CD14-positive monocyte (primary cell): ENCODE measurements at regions not wholly inside any gene's neighbourhood (a gene's known extent, or its start where the extent isn't known, plus 50 kb on each side); places are given as distances from the start of the nearest gene placed in this dataset.

Source experiments
- DNase-seq, 3 donors: peaks; one replicate each; pipeline ENCODE4 v3.0.0-alpha.2; 2011 to 2022
- H2AFZ ChIP-seq: 2 replicates; pipeline ENCODE4 v1.6.0; 2012; ENCODE audit warnings: mild to moderate bottlenecking, low read depth, low read length, inconsistent platforms; ENCODE audit not compliant: insufficient read depth, poor library complexity, severe bottlenecking
- H3K27ac ChIP-seq, 2 donors: 1 replicate in 1 of 2; 2 replicates in 1 of 2; pipeline ENCODE4 v1.5.1; 2012 to 2013; ENCODE audit warnings: low read length in 2 of 2, control low read depth in 1 of 2, inconsistent platforms in 1 of 2, low read depth in 1 of 2, mild to moderate bottlenecking in 1 of 2
- H3K27me3 ChIP-seq, 2 donors: one replicate each; pipeline versions ENCODE4 v1.6.0 to v1.6.1; 2011 to 2013; ENCODE audit warnings: low read length in 2 of 2; ENCODE audit not compliant: control insufficient read depth in 2 of 2, insufficient read depth in 2 of 2
- H3K36me3 ChIP-seq, 2 donors: replicated peaks in 1 of 2; 1 replicate in 1 of 2; 2 replicates in 1 of 2; pipeline versions ENCODE4 v1.5.1 to v1.6.1; 2012 to 2013; ENCODE audit warnings: low read length in 2 of 2, control low read depth in 1 of 2, inconsistent platforms in 1 of 2, mild to moderate bottlenecking in 1 of 2; ENCODE audit not compliant: insufficient read depth in 2 of 2, control insufficient read depth in 1 of 2
- H3K4me1 ChIP-seq, 2 donors: 1 replicate in 1 of 2; 2 replicates in 1 of 2; pipeline versions ENCODE4 v1.5.1 to v1.6.1; 2012 to 2013; ENCODE audit warnings: low read length in 2 of 2, control low read depth in 1 of 2, inconsistent platforms in 1 of 2, mild to moderate bottlenecking in 1 of 2, moderate library complexity in 1 of 2; ENCODE audit not compliant: insufficient read depth in 2 of 2, control insufficient read depth in 1 of 2
- H3K4me2 ChIP-seq: replicated peaks from 2 replicates; pipeline ENCODE3; 2012; ENCODE audit warnings: low read length, moderate library complexity, mild to moderate bottlenecking; ENCODE audit not compliant: poor library complexity, severe bottlenecking; ENCODE audit errors: extremely low read depth
- H3K4me3 ChIP-seq, 3 experiments: fragments of 200-600 bp in 1 of 3; sonication (generic) in 1 of 3; replicated peaks in 1 of 3; 1 replicate in 2 of 3; 2 replicates in 1 of 3; pipeline ENCODE4 v1.5.1; 2011 to 2013; ENCODE audit warnings: low read length in 3 of 3, mild to moderate bottlenecking in 3 of 3, control low read depth in 2 of 3, low read depth in 2 of 3, inconsistent platforms in 1 of 3, moderate library complexity in 1 of 3
- H3K79me2 ChIP-seq: 2 replicates; pipeline ENCODE4 v1.6.0; 2012; ENCODE audit warnings: mild to moderate bottlenecking, control low read depth, inconsistent platforms, low read length, moderate library complexity; ENCODE audit not compliant: insufficient read depth
- H3K9ac ChIP-seq: 2 replicates; pipeline ENCODE4 v1.6.0; 2017; ENCODE audit warnings: low read length, mild to moderate bottlenecking; ENCODE audit not compliant: insufficient read depth, poor library complexity, severe bottlenecking
- H3K9me3 ChIP-seq, 2 donors: replicated peaks in 1 of 2; 1 replicate in 1 of 2; 2 replicates in 1 of 2; pipeline versions ENCODE4 v1.5.1 to v1.6.1; 2012 to 2013; ENCODE audit warnings: low read length in 2 of 2, control low read depth in 1 of 2; ENCODE audit not compliant: control insufficient read depth in 1 of 2, insufficient read depth in 1 of 2
- H4K20me1 ChIP-seq: 2 replicates; pipeline ENCODE4 v1.6.0; 2012; ENCODE audit warnings: mild to moderate bottlenecking, low read length, control low read depth, moderate library complexity; ENCODE audit not compliant: insufficient read depth
- H3K27ac Mint-ChIP-seq, 7 donors: one replicate each; pipeline ENCODE4 v1.8.0; 2020; ENCODE audit warnings: mild to moderate bottlenecking in 7 of 7, mixed read lengths in 7 of 7, moderate library complexity in 6 of 7, inconsistent platforms in 2 of 7
- H3K27me3 Mint-ChIP-seq, 3 donors: one replicate each; pipeline ENCODE4 v1.8.0; 2021 to 2022; ENCODE audit warnings: low read depth in 3 of 3, mild to moderate bottlenecking in 3 of 3, mixed read lengths in 3 of 3, moderate library complexity in 3 of 3, inconsistent platforms in 1 of 3
- H3K36me3 Mint-ChIP-seq, 2 donors: one replicate each; pipeline ENCODE4 v1.8.0; 2020; ENCODE audit warnings: mixed read lengths in 2 of 2, inconsistent platforms in 1 of 2, mild to moderate bottlenecking in 1 of 2
- H3K4me1 Mint-ChIP-seq: one replicate; pipeline ENCODE4 v1.8.0; 2020; ENCODE audit warnings: mild to moderate bottlenecking, mixed read lengths
- H3K4me3 Mint-ChIP-seq, 2 donors: one replicate each; pipeline ENCODE4 v1.8.0; 2020; ENCODE audit warnings: mild to moderate bottlenecking in 2 of 2, mixed read lengths in 2 of 2, moderate library complexity in 1 of 2
- H3K9me3 Mint-ChIP-seq, 7 donors: one replicate each; pipeline ENCODE4 v1.8.0; 2020 to 2022; ENCODE audit warnings: mixed read lengths in 7 of 7, mild to moderate bottlenecking in 6 of 7, moderate library complexity in 6 of 7, inconsistent platforms in 2 of 7
- WGBS: methylation state at CpG from one replicate; pipeline ENCODE4 v1.1.5; 2013; ENCODE audit warnings: missing lambda C conversion rate; ENCODE audit not compliant: insufficient coverage; 5-methylcytosine and 5-hydroxymethylcytosine counted together
- intact Hi-C, 2 donors: fragments of 100-400 bp; cut with micrococcal nuclease; formaldehyde crosslinking; loops; one replicate each; pipeline versions ENCODE4 v1.15.0 to v1.15.1; 2023
- TF ChIP-seq, protein P1 (sequence below): fragments of 200-600 bp; IDR thresholded peaks from one replicate; pipeline ENCODE4 v1.8.0; 2022; ENCODE audit warnings: antibody characterized with exemption, mild to moderate bottlenecking

- Mint-ChIP-seq H3K4me3 (no peak overlapping the region), H3K27ac (no peak overlapping the region), H3K4me1 (no peaks in the 10 kb centered on the region), H3K36me3 (no peaks in the 10 kb centered on the region), H3K27me3 (peaks cover 0 to 2% (median 1%) of the 10 kb centered on the region in 3 donors), H3K9me3 (peaks cover 5 to 24% (median 14%) of the 10 kb centered on the region in 7 donors)
- DNase-seq, result no peak
- Histone ChIP-seq H3K4me1 (no peaks in the 10 kb centered on the region), H3K9me3 (peaks cover 5 to 16% of the 10 kb centered on the region in 2 donors), H4K20me1 (no peaks in the 10 kb centered on the region), H3K27me3 (no peaks in the 10 kb centered on the region), H3K9ac (no peak overlapping the region), H3K79me2 (no peaks in the 10 kb centered on the region), H3K27ac (no peak overlapping the region), H2AFZ (no peak overlapping the region), H3K36me3 (no peaks in the 10 kb centered on the region), H3K4me3 (no peak overlapping the region), H3K4me2 (no peak overlapping the region)
- WGBS, result no CpG with 5 or more reads among the region's 3 CpGs
- intact Hi-C loops, result no loop called here
- TF ChIP-seq, protein P1, sequence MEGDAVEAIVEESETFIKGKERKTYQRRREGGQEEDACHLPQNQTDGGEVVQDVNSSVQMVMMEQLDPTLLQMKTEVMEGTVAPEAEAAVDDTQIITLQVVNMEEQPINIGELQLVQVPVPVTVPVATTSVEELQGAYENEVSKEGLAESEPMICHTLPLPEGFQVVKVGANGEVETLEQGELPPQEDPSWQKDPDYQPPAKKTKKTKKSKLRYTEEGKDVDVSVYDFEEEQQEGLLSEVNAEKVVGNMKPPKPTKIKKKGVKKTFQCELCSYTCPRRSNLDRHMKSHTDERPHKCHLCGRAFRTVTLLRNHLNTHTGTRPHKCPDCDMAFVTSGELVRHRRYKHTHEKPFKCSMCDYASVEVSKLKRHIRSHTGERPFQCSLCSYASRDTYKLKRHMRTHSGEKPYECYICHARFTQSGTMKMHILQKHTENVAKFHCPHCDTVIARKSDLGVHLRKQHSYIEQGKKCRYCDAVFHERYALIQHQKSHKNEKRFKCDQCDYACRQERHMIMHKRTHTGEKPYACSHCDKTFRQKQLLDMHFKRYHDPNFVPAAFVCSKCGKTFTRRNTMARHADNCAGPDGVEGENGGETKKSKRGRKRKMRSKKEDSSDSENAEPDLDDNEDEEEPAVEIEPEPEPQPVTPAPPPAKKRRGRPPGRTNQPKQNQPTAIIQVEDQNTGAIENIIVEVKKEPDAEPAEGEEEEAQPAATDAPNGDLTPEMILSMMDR, result no peak
Measured at GRCh38 chr7:46960970-46961369, 620.9 kb downstream of the TNS3 start.

DNA sequence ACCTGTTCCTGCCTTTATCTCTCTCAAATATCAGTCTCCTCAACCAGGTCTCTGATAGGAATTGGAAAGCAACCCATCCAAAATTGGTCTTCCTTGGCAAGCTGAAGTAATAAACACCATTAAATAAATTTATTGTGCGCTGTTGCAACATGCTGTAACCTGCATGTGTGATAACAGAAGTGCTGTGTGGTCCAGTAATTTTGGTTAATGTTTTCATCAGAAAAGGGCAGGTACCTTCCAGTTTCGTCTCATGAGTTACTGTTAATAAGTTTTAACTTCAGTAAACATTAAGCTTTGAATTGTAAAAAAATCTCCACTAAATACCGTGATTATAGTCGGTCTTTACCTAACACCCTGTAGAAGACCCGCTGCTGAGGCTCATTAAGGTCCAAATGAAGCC lies 624.7 kb downstream of the TNS3 start:
- DNase-seq, result no peak
- Mint-ChIP-seq H3K27me3 (peaks cover 0 to 2% (median 0%) of the 10 kb centered on the region in 3 donors), H3K4me3 (no peak overlapping the region), H3K27ac (no peak overlapping the region), H3K36me3 (no peaks in the 10 kb centered on the region), H3K4me1 (no peaks in the 10 kb centered on the region), H3K9me3 (peaks cover 2 to 12% (median 5%) of the 10 kb centered on the region in 7 donors)
- H3K9me3 ChIP-seq, result peaks cover 4 to 5% of the 10 kb centered on the region in 2 donors
- H4K20me1 ChIP-seq, result no peaks in the 10 kb centered on the region
- H3K4me3 ChIP-seq, result no peak overlapping the region
- H3K27ac ChIP-seq, result no peak overlapping the region
- H3K9ac ChIP-seq, result no peak overlapping the region
- intact Hi-C loops, result no loop called here
- H3K36me3 ChIP-seq, result no peaks in the 10 kb centered on the region
- no peaks in the 10 kb centered on the region for H3K27me3 ChIP-seq
- no peak overlapping the region for H3K4me2 ChIP-seq
- no peaks in the 10 kb centered on the region for H3K4me1 ChIP-seq
- H2AFZ ChIP-seq, result no peak overlapping the region
- H3K79me2 ChIP-seq, result no peaks in the 10 kb centered on the region
- WGBS, result 89% methylated on average over 3 of the region's 5 CpGs
- TF ChIP-seq, protein P1, result no peak
